NCI-H2227 (cell line): ENCODE measurements at regions not wholly inside any gene's neighbourhood (a gene's known extent, or its start where the extent isn't known, plus 50 kb on each side); places are given as distances from the start of the nearest gene placed in this dataset.

ENCODE experiments used
- DNase-seq: peaks from one replicate; lab custom pipeline; 2025; ENCODE audit not compliant: unreplicated experiment; lab: John Stamatoyannopoulos, UW

DNA sequence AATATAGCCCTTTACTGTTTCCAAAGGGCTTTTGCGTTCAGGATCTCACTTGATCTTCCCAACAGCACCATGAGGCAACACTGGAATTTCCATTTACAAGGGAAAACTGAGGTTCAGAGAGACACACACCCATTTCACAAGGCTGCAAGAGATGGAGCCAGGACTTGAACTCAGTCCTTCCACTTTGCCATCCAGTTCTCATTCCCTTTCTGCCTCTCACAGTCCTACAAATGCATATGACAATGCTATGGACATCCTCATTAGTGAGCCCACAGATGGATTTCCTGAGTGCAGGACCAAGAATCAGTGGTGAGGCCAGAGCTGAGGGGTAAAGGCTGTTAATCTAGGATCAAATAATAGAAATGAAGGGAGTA, 136.1 kb upstream of the MYCN start:
- no peak for DNase-seq

DNA sequence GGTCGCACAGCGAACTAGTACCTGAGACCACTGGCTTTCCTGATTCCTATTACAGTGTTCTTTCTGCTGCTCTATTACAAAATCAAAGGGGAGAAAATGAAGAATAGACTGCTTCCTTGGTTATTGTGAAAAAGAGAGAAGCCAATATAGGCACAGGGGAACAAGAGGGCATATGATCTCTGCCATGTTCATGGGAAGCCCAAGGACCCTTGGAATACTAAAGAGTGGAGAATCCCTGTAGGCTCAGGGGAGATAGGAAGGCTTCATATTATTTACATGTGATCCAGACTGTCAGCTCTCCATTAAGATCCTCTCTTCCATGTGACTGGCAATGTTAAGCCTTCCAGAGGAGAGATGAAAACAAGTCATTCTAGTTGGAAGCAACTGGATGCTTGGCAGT, 135.7 kb upstream of the MYCN start:
- no peak for DNase-seq

DNA sequence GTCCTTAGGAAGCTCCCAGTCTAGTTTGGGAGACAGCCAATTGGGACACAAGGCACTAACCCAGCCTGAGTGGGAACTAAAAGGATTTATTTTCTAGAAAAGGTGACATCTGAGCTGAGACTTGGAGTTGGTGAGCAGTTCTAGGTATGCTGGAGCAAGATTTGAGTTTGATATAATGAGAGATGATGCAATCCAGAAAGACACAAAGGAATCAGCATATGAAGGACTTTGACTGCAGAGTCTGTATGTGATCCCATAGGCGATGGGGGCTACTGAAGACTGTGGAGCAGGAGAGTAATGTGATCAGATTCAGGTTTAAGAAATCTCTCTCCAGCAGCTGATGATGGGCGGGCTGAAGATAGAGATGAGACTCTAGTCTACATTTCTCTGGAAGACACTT, 135.1 kb upstream of the MYCN start:
- DNase-seq: no peak

DNA sequence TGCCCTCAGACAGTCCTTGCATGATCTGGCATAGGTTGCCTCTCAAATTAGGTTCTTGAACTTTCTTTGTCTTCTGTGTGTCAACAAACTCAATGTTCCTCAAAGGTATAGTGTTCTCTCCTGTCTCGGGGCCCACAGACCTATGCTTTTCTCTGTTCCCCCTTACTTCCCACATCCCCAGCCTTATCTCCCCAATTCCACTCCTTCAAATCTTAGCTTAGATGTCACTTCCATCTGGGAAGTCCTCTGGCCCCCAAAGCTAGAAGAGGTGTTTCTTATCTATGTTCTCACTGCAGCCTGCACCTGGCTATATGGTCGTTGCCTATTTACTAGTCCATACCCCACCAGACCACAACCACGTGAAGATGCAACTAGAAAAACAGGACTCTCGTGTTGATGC, 134.6 kb upstream of the MYCN start:
- DNase-seq: no peak

DNA sequence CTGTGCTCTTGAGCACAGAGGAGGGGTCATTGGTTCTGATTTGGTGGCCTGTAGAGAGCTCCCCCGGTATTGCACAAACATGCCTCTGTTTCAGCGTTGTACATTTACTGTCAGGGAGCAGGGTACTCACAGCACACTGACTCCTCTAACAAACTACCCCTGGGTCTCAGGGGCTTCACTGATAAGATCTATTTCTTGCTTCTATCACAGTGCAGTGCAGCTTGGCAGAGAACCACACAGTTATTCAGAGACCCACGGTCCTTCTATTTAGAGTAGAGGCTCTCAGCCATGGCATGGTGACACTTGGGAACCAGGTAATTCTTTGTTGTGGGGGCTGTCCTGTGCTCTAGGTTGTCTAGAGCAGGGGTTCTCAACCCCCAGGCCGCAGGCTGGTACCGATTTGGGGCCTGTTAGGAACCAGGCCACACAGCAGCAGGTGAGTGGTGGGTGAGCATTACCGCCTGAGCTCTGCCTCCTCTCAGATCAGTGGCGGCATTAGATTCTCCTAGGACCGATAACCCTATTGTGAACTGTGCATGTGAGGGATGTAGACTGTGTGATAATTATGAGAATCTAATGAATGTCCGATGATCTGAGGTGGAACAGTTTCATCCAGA, 133.4 kb upstream of the MYCN start:
- no peak for DNase-seq

DNA sequence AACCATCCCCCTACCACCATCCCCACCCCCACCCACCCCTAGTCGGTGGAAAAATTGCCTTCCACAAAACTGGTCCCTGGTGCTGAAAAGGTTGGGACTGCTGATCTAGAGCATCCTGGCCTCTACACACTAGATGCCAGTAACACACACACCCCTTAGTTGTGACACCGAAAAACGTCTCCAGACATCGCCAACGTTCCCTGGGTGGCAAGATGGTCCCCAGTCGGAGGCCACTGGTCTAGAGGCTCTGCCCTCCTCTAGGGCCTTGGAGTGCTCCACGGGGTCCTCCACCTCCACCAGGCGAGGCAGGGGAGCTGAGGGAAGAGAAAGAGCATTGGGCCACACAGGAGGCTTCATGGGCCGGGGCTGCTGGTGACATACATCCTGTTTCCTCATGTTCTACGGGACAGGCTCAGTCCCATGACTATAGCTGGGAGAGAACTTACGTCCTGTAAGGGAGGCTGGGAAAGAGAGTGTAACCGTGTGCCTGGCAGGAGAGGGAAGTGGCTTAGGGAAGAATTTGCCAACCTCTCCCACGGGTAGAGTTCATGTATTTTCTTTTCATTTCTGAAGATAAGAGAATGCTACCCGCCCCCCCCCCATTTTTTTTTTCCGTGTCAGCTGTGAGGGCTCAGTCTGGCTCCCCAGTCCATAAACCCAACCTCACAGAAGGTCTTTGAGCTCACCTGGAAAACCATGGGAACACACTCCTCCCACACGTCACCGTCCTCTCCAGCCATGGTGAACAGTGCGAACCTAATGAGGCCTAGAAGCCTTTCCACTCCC, 132.7 kb upstream of the MYCN start:
- DNase-seq: no peak

DNA sequence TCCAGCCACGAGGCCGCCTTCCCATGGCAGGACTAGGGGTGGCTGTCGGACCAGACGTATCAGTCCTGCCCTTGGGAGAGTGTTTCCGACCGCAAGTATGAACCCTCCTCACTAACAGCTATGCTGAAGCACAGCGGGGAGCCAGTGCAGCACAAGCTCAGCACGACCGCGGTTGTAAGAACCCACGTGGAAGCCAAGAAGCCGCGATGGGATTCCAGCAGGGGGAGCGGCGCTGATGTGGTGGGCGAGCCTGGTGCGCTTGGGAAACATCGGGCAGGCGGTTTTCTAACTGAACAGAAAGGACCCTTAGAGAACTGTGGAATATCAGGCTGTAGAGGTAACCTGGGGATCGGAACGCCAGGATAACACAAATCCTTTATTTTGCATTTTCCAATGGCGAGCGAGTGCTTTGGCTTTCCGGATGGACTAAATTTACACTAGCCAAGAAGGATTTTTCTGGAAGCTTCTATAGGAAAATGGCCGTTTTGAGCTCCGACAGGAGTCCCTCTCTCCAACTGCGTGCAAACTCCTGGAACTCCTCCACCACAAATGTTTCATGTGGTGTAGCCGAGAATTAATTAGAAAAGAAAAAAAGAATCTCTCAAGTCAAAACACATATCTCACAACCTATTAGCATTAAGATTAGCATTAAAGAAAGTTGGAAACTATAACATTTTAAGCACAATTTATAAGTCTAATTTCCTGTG, 132.0 kb upstream of the MYCN start:
- no peak for DNase-seq

DNA sequence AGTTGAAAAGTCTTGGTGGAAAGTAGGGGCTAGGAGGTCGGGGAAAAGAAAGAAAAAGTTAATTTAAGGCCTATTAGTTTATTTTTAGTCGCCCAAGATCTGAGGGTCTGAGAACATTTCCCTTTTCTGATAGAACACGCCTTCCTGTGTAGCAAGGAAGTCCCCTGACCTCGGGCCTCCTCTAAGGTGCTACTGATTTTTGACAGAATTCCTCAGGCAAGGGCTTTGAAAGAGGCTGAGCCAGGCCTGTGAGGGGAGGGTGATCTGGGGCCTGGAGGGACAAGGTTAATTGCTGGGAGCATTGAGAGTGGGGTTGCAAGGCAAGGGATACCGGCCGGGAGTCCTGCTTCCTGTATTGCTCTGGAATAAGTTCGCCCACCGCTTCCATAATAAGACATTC, 131.4 kb upstream of the MYCN start:
- no peak for DNase-seq

DNA sequence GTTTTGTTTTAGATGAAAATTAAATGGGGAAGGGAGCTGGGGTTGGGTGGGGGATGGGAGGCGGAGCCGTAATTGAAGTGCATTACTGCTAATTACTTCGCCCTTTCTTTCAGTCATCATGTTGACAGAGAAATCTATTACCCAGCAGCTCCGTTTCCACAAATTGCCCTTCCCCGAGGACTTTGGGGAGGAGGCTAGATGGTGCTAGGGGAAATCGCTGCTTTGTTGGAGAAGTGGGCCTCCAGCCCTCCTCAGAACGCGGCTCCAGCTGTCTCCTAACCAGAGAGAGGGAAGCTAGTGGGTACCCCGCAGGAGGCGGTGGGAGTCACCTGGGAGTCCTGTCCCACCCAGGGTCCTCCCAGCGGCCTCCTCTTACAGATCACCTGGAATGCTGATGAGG, 130.9 kb upstream of the MYCN start:
- no peak for DNase-seq

DNA sequence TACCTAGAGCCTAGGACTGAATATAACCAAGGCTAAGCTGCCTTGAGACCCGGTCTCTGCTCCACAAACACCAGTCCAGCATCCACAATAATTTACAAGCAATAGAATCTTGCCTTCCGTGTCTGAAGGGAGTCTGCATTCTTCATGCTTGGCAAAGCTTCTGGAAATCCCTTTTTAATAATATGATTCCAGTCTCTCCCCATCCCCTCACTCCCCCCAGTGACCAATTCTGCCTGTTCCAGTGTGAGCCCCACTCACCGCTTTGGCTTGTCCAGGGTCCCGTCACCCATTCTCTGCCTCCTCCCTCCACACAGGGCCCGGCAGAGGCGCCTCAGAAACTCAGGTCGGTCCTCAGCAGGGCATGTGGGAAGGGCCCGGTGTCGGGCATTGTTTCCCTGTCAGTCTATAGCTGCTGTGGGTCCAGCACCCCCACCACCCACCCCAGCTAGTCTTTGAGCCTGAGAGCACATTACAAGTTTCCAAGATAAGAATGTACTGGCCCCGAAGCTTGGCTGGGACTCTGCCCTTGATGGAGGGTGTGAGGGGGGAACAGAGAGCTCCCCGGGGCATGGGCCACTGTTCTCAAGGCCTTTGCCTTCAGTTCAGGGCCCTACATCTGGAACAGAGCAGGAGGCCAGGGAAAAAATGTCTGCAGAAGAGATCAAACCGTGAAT, 129.7 kb upstream of the MYCN start:
- no peak for DNase-seq

DNA sequence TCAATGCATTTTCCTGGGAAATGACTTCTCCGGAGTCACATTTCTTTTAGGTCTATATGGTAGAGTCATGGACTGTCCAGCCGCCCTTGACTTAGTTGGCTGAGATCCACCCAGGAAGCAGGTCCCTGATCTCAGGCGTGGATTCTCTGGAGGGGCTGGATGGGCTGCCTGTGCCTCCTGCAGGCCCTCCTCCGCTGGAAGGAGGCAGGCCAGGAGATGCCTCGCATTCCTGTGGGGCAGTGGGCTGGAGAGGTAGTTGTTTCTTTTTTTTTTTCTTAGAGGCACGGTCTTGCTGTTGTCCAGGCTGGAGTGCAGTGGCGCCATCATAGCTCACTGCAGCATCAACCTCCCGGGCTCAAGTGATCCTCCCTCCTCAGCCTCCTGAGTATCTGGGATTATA, 129.0 kb upstream of the MYCN start:
- DNase-seq: no peak

DNA sequence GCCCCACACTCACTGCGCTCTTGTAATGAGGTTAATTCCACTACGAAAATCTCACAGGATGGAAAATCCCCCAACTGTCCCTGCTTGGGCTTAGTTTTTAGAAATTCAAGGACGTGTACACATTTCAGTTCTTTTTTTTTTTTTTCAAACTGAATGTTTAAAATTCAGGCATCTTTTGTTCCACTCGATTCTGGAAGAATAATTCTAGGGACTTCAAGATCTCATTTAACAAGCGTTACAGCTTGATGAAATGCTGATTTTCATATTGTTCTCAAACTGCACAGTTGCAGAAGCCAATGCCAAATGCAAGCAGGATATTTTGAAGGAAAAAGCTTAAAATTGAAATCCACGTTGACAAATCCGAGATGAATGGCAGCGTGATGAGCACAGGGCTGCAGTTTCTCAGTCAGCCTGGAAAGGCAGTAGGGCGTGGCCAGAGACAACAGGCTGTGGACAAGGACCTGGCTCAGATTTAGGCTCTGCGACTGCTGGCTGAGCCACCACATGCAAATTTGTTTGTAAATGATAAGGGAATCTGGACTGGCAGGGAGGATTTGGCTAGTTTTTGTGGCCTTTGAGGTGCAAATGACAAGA, 128.1 kb upstream of the MYCN start:
- no peak for DNase-seq

DNA sequence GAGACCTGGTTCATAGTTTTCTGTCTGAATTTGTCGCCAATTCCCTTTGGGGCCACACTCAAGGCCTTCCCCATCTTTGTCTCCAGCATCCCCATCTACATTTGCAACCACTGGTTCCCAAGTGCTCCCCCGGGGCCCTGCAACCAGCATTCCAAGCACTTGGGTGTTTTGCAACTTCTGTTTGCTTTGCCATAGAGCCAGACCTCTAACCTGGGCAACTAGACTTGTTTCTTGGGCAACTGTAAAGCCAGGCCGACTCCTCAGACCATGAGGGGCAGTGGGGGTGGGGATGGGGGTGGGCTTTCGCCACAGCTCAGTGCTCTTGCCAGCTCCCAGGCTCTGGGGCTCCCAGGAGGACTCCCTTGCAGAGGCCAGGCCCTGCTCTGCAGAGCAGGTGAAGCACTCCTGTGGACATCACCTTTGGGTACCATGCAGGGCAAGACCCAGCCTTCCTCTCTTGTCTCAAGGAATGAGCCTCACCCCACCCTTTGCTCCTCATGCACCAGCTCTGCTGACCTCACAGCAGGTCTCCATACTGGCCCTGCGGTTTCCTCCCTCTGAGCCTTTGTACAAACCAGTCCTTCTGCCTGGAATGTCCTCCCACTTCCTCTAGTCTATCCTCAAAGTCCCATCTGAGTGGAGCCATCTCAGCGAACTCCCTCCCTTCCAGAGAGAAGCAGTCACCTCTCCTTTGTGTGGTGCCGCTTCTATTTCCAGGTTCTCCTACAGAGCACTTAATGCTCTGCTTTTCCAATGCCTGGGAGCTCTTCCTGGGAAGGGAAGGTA, 126.7 kb upstream of the MYCN start:
- no peak for DNase-seq

DNA sequence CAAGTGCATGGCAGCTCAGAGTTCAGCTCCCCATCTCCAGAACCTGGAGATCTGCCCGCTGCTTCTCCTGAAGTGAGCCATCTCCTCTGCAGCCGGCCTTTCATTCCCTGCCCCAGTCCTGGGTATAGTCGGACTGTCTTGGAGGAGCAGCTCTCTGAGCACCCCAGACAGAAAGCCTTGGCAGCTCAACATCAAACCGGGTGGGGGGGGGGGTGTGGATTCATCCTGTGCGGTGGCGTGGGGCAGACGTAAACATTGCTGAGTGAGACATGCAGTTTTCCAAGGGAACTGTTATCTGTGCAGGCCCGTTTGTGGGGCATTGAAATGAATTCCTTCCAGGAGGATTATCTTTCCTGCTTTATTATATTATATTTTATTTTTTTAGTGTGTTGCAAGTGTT, 125.9 kb upstream of the MYCN start:
- no peak for DNase-seq

DNA sequence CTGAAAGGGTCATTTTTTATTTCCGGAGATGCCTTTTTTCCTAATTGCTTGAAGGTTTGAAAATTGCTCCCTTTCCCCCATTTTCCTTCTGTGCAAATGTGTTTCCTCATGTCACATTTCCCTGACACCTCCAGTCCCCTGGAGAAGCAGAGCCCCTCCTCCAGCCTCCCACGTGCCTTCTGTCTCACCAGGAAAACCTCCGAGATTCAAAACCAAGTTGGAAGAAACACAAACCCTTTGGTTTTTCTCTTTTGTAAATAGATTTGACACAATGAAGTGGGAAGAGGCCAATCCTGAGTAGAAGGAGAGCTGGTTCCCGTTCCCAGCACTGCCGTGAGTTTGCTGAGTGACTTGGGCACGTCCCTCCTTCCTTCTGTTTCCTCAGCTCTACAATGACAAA, 125.4 kb upstream of the MYCN start:
- DNase-seq: no peak

DNA sequence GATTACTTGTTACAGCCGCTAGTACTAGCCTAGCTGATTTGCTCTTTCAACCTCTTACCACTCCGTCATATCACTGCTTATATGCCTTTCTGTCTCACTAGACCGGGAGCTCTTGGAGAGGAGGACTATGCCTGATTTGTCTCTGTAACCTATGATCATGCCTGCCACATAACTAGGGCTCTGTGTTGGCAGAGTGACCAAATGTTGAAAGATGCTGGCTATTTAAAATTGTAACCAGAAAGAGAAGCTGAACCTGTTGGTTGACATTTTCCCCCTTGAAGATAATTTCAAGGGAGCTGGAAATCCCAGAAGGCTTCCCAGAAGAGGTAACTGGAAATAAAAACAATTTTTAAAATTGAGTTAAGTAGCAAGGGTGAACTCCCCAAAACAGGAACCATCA, 124.1 kb upstream of the MYCN start:
- DNase-seq: no peak

DNA sequence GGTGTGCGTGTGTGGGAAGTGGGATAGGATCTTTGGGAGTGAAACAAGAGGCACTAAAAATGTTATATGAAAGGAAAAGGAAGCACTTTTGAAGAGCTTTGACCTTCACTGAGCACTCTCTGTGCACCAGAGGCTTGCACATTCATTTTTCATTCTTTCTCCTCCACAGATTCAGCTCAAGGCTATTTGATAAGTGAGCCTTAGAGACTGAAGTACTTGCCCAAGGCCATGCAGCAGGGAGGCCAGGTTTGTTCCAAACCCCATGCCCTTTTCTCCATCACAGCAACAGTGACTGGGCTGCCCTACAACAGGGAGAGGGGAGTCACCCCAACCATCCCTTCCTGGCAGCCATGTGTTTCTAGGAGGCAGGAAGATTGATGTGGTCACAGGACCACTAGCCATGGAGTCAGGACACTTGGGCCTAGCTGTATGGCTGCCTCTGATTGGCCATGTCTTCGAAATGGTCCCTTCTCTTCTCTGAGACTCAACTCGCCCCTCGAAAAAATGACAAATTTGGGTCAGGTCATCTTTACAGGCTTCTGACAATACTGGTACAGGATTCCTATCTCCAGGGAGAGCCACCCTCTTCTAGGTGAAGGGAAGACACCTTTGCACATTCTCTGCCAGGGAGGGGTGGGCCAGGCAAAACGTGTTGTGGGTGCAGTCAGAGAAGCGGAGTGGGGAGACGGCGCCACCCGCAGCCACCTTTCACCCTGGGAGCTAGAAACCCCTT, 123.5 kb upstream of the MYCN start:
- DNase-seq: no peak

DNA sequence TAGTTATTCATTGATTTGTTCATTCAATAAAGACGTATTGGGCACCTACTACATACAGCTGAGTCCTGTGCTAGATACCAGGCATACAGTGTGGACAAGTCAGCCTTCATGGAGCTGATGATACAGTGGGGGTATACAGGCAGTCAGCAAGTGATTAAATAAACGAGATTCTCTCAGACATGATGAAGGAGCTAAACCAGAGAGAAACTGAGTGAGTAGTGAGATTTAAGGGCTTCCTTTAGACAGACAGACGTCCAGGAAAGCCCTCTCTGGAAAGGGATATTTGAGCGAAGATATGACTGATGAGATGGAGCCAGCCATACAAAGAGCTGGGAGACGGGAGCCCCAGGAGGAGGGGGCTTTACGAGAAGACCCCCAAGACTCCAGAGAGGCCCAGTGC, 122.6 kb upstream of the MYCN start:
- DNase-seq: no peak

DNA sequence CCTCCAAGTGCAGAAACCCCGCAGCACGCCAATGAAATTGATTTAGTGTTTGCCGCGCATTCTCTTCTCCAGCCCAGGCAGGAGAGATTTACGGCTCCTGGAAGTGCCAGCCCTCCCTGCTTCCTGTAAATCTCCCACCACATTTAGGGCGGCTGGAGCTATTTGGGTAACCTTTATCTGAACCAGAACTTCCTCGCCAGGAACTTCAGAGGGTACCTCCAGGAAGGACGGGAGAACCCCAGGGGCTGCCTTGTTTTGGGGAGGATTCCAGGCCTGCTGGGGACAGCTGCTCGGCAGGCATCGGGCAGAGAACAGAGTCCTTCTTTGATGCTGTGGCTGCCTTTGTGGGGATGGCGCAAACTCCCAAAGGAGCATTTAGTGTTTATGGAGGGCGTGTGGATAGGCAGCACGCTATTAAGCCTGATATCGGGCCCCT, 122.0 kb upstream of the MYCN start:
- no peak for DNase-seq

DNA sequence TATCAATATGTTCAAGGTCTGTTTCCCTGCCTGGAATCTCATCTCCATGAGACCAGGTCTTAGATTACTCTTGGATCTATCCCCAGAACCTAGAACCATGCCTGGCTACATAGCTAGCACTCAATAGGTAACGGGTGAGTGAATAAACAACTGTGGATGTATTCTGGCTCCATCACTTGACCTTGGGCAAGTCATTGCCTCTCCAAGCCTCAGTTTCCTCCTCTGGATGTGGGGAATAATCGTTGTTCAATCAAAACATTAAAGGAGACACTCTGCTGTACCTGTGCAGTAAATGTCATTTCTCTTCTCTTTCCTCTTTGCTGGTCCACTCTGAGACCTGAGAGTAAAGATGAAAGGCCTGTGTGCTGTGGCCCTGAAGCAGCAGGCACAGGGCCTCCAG, 121.5 kb upstream of the MYCN start:
- DNase-seq: no peak
